ENCODE measurements at regions not wholly inside any gene's neighbourhood (a gene's known extent, or its start where the extent isn't known, plus 50 kb on each side); places are given as distances from the start of the nearest gene placed in this dataset.

GRCh38 chr15:97174886-97175540 lies 785.5 kb upstream of the ARRDC4 start:
- TF ChIP-seq, protein P1, sequence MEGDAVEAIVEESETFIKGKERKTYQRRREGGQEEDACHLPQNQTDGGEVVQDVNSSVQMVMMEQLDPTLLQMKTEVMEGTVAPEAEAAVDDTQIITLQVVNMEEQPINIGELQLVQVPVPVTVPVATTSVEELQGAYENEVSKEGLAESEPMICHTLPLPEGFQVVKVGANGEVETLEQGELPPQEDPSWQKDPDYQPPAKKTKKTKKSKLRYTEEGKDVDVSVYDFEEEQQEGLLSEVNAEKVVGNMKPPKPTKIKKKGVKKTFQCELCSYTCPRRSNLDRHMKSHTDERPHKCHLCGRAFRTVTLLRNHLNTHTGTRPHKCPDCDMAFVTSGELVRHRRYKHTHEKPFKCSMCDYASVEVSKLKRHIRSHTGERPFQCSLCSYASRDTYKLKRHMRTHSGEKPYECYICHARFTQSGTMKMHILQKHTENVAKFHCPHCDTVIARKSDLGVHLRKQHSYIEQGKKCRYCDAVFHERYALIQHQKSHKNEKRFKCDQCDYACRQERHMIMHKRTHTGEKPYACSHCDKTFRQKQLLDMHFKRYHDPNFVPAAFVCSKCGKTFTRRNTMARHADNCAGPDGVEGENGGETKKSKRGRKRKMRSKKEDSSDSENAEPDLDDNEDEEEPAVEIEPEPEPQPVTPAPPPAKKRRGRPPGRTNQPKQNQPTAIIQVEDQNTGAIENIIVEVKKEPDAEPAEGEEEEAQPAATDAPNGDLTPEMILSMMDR (conservative IDR thresholded peaks at IDR 0.05; ENCODE audit: low read depth, low read length) = no peak
- TF ChIP-seq POLR2A (IDR thresholded peaks at IDR 0.05; ENCODE audit: low read depth, low read length) (no peak), ELK1 (IDR thresholded peaks at IDR 0.05; ENCODE audit: borderline replicate concordance, low read depth, low read length) (no peak), CEBPB (IDR thresholded peaks at IDR 0.05; ENCODE audit: low read depth, low read length) (no peak)

All from IMR-90 (cell line).